ENCODE measurements at regions not wholly inside any gene's neighbourhood (a gene's known extent, or its start where the extent isn't known, plus 50 kb on each side); places are given as distances from the start of the nearest gene placed in this dataset.

- H3K4me1 ChIP-seq (ENCODE audit: insufficient read depth, low read length, poor library complexity, severe bottlenecking), result no peaks in the 10 kb centered on the region
- CTCF ChIA-PET (ENCODE audit: unreplicated experiment), result no interaction called here
These were observed 128.6 kb downstream of the TEX29 start for GRCh38 chr13:111449041-111449440.

GRCh38 chr13:111451402-111451801, 131.0 kb downstream of the TEX29 start:
- intact Hi-C loops (cut with micrococcal nuclease; ENCODE audit: unreplicated experiment), result no loop called here
- Histone ChIP-seq H3K79me2 (ENCODE audit: insufficient read depth, low read depth, low read length) (no peaks in the 10 kb centered on the region), H2AFZ (ENCODE audit: low read length) (no peak overlapping the region), H3K9me3 (ENCODE audit: low read length) (no peaks in the 10 kb centered on the region), H3K36me3 (ENCODE audit: insufficient read depth, low read length) (no peaks in the 10 kb centered on the region), H3K4me1 (ENCODE audit: insufficient read depth, low read length, poor library complexity, severe bottlenecking) (no peaks in the 10 kb centered on the region), H3K27ac (ENCODE audit: low read depth, low read length, poor library complexity, severe bottlenecking) (no peak overlapping the region), H4K20me1 (ENCODE audit: insufficient read depth, low read length) (no peaks in the 10 kb centered on the region), H3K4me2 (ENCODE audit: low read length) (no peak overlapping the region), H3K4me3 (ENCODE audit: low read depth, low read length, poor library complexity, severe bottlenecking) (no peak overlapping the region), H3K9me2 (ENCODE audit: insufficient read depth, low read length) (no peaks in the 10 kb centered on the region)
- no peak for TF ChIP-seq EZH2phosphoT487 (IDR thresholded peaks at IDR 0.05; ENCODE audit: borderline replicate concordance, low read depth, low read length)
- TF ChIP-seq CTCF (conservative IDR thresholded peaks at IDR 0.05; ENCODE audit: low read length), result no peak
- no TSS peak for BruUV-seq (replicated peaks)
- ChIA-PET POLR2A (no interaction called here), CTCF (ENCODE audit: unreplicated experiment) (no interaction called here)
- DNase-seq (ENCODE audit: low spot score), result no peak

More at GRCh38 chr13:111449041-111449440, 128.6 kb downstream of the TEX29 start:
- intact Hi-C loops (cut with micrococcal nuclease; ENCODE audit: unreplicated experiment), result no loop called here
- no TSS peak for BruUV-seq (replicated peaks)
- H3K36me3 ChIP-seq (ENCODE audit: insufficient read depth, low read length), result no peaks in the 10 kb centered on the region
- H2AFZ ChIP-seq (ENCODE audit: low read length), result no peak overlapping the region
- no peaks in the 10 kb centered on the region for H3K79me2 ChIP-seq (ENCODE audit: insufficient read depth, low read depth, low read length)
- no peaks in the 10 kb centered on the region for H4K20me1 ChIP-seq (ENCODE audit: insufficient read depth, low read length)
- H3K9me2 ChIP-seq (ENCODE audit: insufficient read depth, low read length), result no peaks in the 10 kb centered on the region
- H3K27ac ChIP-seq (ENCODE audit: low read depth, low read length, poor library complexity, severe bottlenecking), result no peak overlapping the region
- POLR2A ChIA-PET, result no interaction called here
- no peaks in the 10 kb centered on the region for H3K9me3 ChIP-seq (ENCODE audit: low read length)
- DNase-seq (ENCODE audit: low spot score), result no peak
- no peak overlapping the region for H3K4me3 ChIP-seq (ENCODE audit: low read depth, low read length, poor library complexity, severe bottlenecking)
- TF ChIP-seq EZH2phosphoT487 (IDR thresholded peaks at IDR 0.05; ENCODE audit: borderline replicate concordance, low read depth, low read length), result no peak
- H3K4me2 ChIP-seq (ENCODE audit: low read length), result no peak overlapping the region

- intact Hi-C loops (cut with micrococcal nuclease; ENCODE audit: unreplicated experiment), result no loop called here
These were observed 136.2 kb downstream of the TEX29 start for GRCh38 chr13:111456452-111457230.

More at GRCh38 chr13:111456452-111457230, 136.2 kb downstream of the TEX29 start:
- no TSS peak for BruUV-seq (replicated peaks)
- Histone ChIP-seq H3K27ac (ENCODE audit: low read depth, low read length, poor library complexity, severe bottlenecking) (no peak overlapping the region), H3K4me2 (ENCODE audit: low read length) (no peak overlapping the region), H3K36me3 (ENCODE audit: insufficient read depth, low read length) (no peaks in the 10 kb centered on the region), H3K4me1 (ENCODE audit: insufficient read depth, low read length, poor library complexity, severe bottlenecking) (no peaks in the 10 kb centered on the region), H3K9me2 (ENCODE audit: insufficient read depth, low read length) (no peaks in the 10 kb centered on the region), H3K9me3 (ENCODE audit: low read length) (no peaks in the 10 kb centered on the region), H4K20me1 (ENCODE audit: insufficient read depth, low read length) (no peaks in the 10 kb centered on the region), H2AFZ (ENCODE audit: low read length) (no peak overlapping the region), H3K79me2 (ENCODE audit: insufficient read depth, low read depth, low read length) (no peaks in the 10 kb centered on the region), H3K4me3 (ENCODE audit: low read depth, low read length, poor library complexity, severe bottlenecking) (no peak overlapping the region)
- ChIA-PET CTCF (ENCODE audit: unreplicated experiment) (no interaction called here), POLR2A (no interaction called here)
- no peak for DNase-seq (ENCODE audit: low spot score)
- no peak for TF ChIP-seq CTCF (conservative IDR thresholded peaks at IDR 0.05; ENCODE audit: low read length)
- no peak for TF ChIP-seq EZH2phosphoT487 (IDR thresholded peaks at IDR 0.05; ENCODE audit: borderline replicate concordance, low read depth, low read length)
